ENCODE measurements at regions not wholly inside any gene's neighbourhood (a gene's known extent, or its start where the extent isn't known, plus 50 kb on each side); places are given as distances from the start of the nearest gene placed in this dataset.
A peak's percentile ranks its signal among the peaks of the same experiment; 100 is the strongest.

- no peaks in the 10 kb centered on the region for H3K36me3 Mint-ChIP-seq
- no peaks in the 10 kb centered on the region for H3K4me1 ChIP-seq (ENCODE audit: control insufficient read depth in 2 of 2, insufficient read depth in 2 of 2, low read length in 2 of 2)
- no peaks in the 10 kb centered on the region for H3K9me3 ChIP-seq (ENCODE audit: control insufficient read depth in 2 of 3, low read length in 3 of 3)
- DNase-seq (no peak), ATAC-seq (peak; percentile 40)
- no peak overlapping the region for H3K27ac ChIP-seq (ENCODE audit: low read depth, low read length)
- peaks cover 9 to 18% (median 16%) of the 10 kb centered on the region in 5 donors for H3K27me3 Mint-ChIP-seq
- H3K4me3 Mint-ChIP-seq: no peak overlapping the region
- ChIA-PET CTCF (no interaction called here), POLR2A (no interaction called here)
- H3K9me3 Mint-ChIP-seq: no peaks in the 10 kb centered on the region
- intact Hi-C loops (cut with micrococcal nuclease): no loop called here
- H3K4me3 ChIP-seq (ENCODE audit: low read length): no peak overlapping the region
- peaks cover 0 to 4% (median 0%) of the 10 kb centered on the region in 7 donors for H3K4me1 Mint-ChIP-seq
- H3K36me3 ChIP-seq (ENCODE audit: control insufficient read depth in 2 of 3, insufficient read depth in 3 of 3, low read length in 3 of 3): no peaks in the 10 kb centered on the region
- no peaks in the 10 kb centered on the region for H3K27me3 ChIP-seq (ENCODE audit: control insufficient read depth in 2 of 2, insufficient read depth in 2 of 2, low read length in 2 of 2)
- H3K27ac Mint-ChIP-seq: no peak overlapping the region
Observed at GRCh38 chr3:40718681-40719080, 193.9 kb downstream of the ZNF621 start.

DNA sequence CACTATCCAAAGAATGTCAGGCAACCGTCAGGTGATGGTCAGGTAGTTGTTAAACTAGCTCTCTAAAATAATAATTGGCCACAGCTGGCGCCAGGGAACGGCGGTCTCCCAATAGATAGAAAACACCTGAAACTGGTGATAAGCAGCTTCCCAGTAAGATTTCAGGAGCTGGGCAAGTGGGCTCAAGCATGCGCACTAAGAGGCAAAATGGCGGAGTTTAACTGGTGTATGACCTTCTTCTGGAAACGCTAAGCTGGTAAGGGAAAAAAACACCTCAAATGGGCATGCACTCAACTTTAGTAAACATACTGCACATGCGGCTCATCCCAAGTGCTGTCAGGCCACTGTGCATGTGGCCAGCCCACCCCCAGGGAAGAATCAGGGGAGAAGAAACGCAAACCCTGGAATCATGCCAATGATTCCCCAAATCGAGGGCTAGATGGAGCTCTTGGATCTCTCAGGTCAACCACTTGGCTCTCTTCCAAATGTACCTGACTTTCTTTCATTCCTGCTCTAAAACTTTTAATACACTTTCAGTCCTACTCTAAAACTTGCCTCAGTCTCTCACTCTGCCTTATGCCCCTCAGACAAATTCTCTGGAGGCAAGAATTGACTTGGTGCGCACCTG, 195.0 kb downstream of the ZNF621 start:
- ChIA-PET CTCF (no interaction called here), POLR2A (no interaction called here)
- intact Hi-C loops (cut with micrococcal nuclease): no loop called here
- Mint-ChIP-seq H3K36me3 (no peaks in the 10 kb centered on the region), H3K9me3 (no peaks in the 10 kb centered on the region), H3K4me1 (peaks cover 0 to 3% (median 0%) of the 10 kb centered on the region in 7 donors), H3K27ac (no peak overlapping the region), H3K4me3 (no peak overlapping the region), H3K27me3 (peaks cover 6 to 17% (median 14%) of the 10 kb centered on the region in 5 donors)
- DNase-seq (no peak), ATAC-seq (no peak)
- no peak overlapping the region for H3K4me3 ChIP-seq (ENCODE audit: low read length)
- H3K36me3 ChIP-seq (ENCODE audit: control insufficient read depth in 2 of 3, insufficient read depth in 3 of 3, low read length in 3 of 3): no peaks in the 10 kb centered on the region
- no peak overlapping the region for H3K27ac ChIP-seq (ENCODE audit: low read depth, low read length)
- H3K9me3 ChIP-seq (ENCODE audit: control insufficient read depth in 2 of 3, low read length in 3 of 3): no peaks in the 10 kb centered on the region
- H3K4me1 ChIP-seq (ENCODE audit: control insufficient read depth in 2 of 2, insufficient read depth in 2 of 2, low read length in 2 of 2): no peaks in the 10 kb centered on the region
- H3K27me3 ChIP-seq (ENCODE audit: control insufficient read depth in 2 of 2, insufficient read depth in 2 of 2, low read length in 2 of 2): no peaks in the 10 kb centered on the region

DNA sequence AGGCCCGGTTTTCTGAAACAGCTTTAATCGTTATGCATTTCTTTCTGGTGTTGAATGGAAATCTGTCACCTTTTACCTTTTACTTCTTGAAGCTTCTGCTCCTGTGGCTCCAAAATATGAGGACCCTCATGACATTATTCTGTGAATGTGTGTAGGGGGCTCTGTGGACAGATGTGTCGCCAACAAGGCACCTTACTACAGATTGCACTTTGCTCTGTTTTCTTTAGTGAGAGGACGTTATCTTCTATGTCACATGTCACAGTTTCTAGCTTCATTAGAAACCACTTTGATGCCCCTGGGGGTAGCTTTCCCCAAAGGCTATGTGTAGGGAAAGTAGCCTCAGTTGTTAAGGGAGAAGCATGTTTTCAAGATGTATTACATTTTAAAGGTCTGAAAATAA, 195.6 kb downstream of the ZNF621 start:
- no peaks in the 10 kb centered on the region for H3K9me3 ChIP-seq (ENCODE audit: control insufficient read depth in 2 of 3, low read length in 3 of 3)
- intact Hi-C loops (cut with micrococcal nuclease): no loop called here
- POLR2A ChIA-PET: no interaction called here
- Mint-ChIP-seq H3K4me3 (no peak overlapping the region), H3K4me1 (no peaks in the 10 kb centered on the region), H3K9me3 (no peaks in the 10 kb centered on the region), H3K36me3 (no peaks in the 10 kb centered on the region), H3K27ac (no peak overlapping the region), H3K27me3 (peaks cover 1 to 12% (median 9%) of the 10 kb centered on the region in 5 donors)
- no peak overlapping the region for H3K4me3 ChIP-seq (ENCODE audit: low read length)
- no peak overlapping the region for H3K27ac ChIP-seq (ENCODE audit: low read depth, low read length)
- no peaks in the 10 kb centered on the region for H3K4me1 ChIP-seq (ENCODE audit: control insufficient read depth in 2 of 2, insufficient read depth in 2 of 2, low read length in 2 of 2)
- ATAC-seq: no peak
- CTCF ChIA-PET: no interaction called here
- no peak for DNase-seq
- no peaks in the 10 kb centered on the region for H3K27me3 ChIP-seq (ENCODE audit: control insufficient read depth in 2 of 2, insufficient read depth in 2 of 2, low read length in 2 of 2)
- H3K36me3 ChIP-seq (ENCODE audit: control insufficient read depth in 2 of 3, insufficient read depth in 3 of 3, low read length in 3 of 3): no peaks in the 10 kb centered on the region

- Histone ChIP-seq H3K27ac (ENCODE audit: low read depth, low read length) (no peak overlapping the region), H3K4me1 (ENCODE audit: control insufficient read depth in 2 of 2, insufficient read depth in 2 of 2, low read length in 2 of 2) (no peaks in the 10 kb centered on the region), H3K9me3 (ENCODE audit: control insufficient read depth in 2 of 3, low read length in 3 of 3) (no peaks in the 10 kb centered on the region), H3K4me3 (ENCODE audit: low read length) (no peak overlapping the region), H3K27me3 (ENCODE audit: control insufficient read depth in 2 of 2, insufficient read depth in 2 of 2, low read length in 2 of 2) (no peaks in the 10 kb centered on the region), H3K36me3 (ENCODE audit: control insufficient read depth in 2 of 3, insufficient read depth in 3 of 3, low read length in 3 of 3) (no peaks in the 10 kb centered on the region)
- no peaks in the 10 kb centered on the region for H3K9me3 Mint-ChIP-seq
- ChIA-PET POLR2A (no interaction called here), CTCF (no interaction called here)
- intact Hi-C loops (cut with micrococcal nuclease): no loop called here
- H3K4me1 Mint-ChIP-seq: no peaks in the 10 kb centered on the region
- peaks cover 0 to 11% (median 6%) of the 10 kb centered on the region in 5 donors for H3K27me3 Mint-ChIP-seq
- ATAC-seq: no peak
- H3K4me3 Mint-ChIP-seq: no peak overlapping the region
- H3K36me3 Mint-ChIP-seq: no peaks in the 10 kb centered on the region
- DNase-seq: no peak
- no peak overlapping the region for H3K27ac Mint-ChIP-seq
Observed at GRCh38 chr3:40720863-40721262, 196.1 kb downstream of the ZNF621 start.

GRCh38 chr3:40723083-40723660, 198.4 kb downstream of the ZNF621 start:
- ATAC-seq: no peak

GRCh38 chr3:40725031-40725430, 200.3 kb downstream of the ZNF621 start:
- Histone ChIP-seq H3K36me3 (ENCODE audit: control insufficient read depth in 2 of 3, insufficient read depth in 3 of 3, low read length in 3 of 3) (no peaks in the 10 kb centered on the region), H3K27me3 (ENCODE audit: control insufficient read depth in 2 of 2, insufficient read depth in 2 of 2, low read length in 2 of 2) (no peaks in the 10 kb centered on the region), H3K27ac (ENCODE audit: low read depth, low read length) (no peak overlapping the region), H3K4me1 (ENCODE audit: control insufficient read depth in 2 of 2, insufficient read depth in 2 of 2, low read length in 2 of 2) (no peaks in the 10 kb centered on the region), H3K9me3 (ENCODE audit: control insufficient read depth in 2 of 3, low read length in 3 of 3) (peaks cover 0 to 4% (median 0%) of the 10 kb centered on the region in 3 experiments), H3K4me3 (ENCODE audit: low read length) (no peak overlapping the region)
- intact Hi-C loops (cut with micrococcal nuclease): no loop called here
- CTCF ChIA-PET: no interaction called here
- POLR2A ChIA-PET: no interaction called here
- Mint-ChIP-seq H3K4me1 (no peaks in the 10 kb centered on the region), H3K27ac (no peak overlapping the region), H3K9me3 (peaks cover 0 to 16% (median 10%) of the 10 kb centered on the region in 11 donors), H3K27me3 (peaks cover 4 to 19% (median 12%) of the 10 kb centered on the region in 5 donors), H3K4me3 (no peak overlapping the region), H3K36me3 (peaks cover 0 to 5% (median under 1%) of the 10 kb centered on the region in 5 donors)
- ATAC-seq (no peak), DNase-seq (no peak)

More at GRCh38 chr3:40723083-40723660, 198.4 kb downstream of the ZNF621 start:
- H3K4me1 ChIP-seq (ENCODE audit: control insufficient read depth in 2 of 2, insufficient read depth in 2 of 2, low read length in 2 of 2): no peaks in the 10 kb centered on the region
- H3K27ac ChIP-seq (ENCODE audit: low read depth, low read length): no peak overlapping the region
- Mint-ChIP-seq H3K4me1 (no peaks in the 10 kb centered on the region), H3K4me3 (no peak overlapping the region), H3K9me3 (no peaks in the 10 kb centered on the region), H3K36me3 (no peaks in the 10 kb centered on the region), H3K27ac (no peak overlapping the region), H3K27me3 (peaks cover 0 to 15% (median 6%) of the 10 kb centered on the region in 5 donors)
- intact Hi-C loops (cut with micrococcal nuclease): no loop called here
- H3K36me3 ChIP-seq (ENCODE audit: control insufficient read depth in 2 of 3, insufficient read depth in 3 of 3, low read length in 3 of 3): no peaks in the 10 kb centered on the region
- ChIA-PET POLR2A (no interaction called here), CTCF (no interaction called here)
- no peaks in the 10 kb centered on the region for H3K9me3 ChIP-seq (ENCODE audit: control insufficient read depth in 2 of 3, low read length in 3 of 3)
- H3K4me3 ChIP-seq (ENCODE audit: low read length): no peak overlapping the region
- no peak for DNase-seq
- no peaks in the 10 kb centered on the region for H3K27me3 ChIP-seq (ENCODE audit: control insufficient read depth in 2 of 2, insufficient read depth in 2 of 2, low read length in 2 of 2)

DNA sequence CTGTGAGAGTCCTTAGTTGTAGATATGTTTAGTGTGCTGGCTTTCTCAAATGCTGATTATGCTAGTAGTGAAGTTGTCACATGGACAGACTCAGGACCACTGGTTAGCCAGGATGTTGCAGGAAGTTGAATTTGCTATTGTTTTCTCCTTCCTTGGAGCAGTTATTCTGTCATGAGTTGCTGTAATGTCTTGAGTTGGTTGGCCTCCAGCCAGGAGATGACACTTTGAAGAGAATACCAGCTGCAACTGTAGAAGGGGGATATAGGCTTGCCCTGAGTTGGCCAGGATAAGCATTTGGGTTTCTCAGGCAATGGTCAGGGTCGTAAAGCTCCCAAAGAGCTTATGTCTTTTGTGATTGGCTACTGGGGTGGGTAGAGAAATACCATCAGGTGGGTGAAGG, 206.7 kb downstream of the ZNF621 start:
- Mint-ChIP-seq H3K9me3 (peaks cover 7 to 41% (median 28%) of the 10 kb centered on the region in 11 donors), H3K4me1 (no peaks in the 10 kb centered on the region), H3K27ac (no peak overlapping the region), H3K4me3 (no peak overlapping the region), H3K27me3 (peaks cover 4 to 25% (median 18%) of the 10 kb centered on the region in 5 donors), H3K36me3 (peaks cover 0 to 11% (median 5%) of the 10 kb centered on the region in 5 donors)
- intact Hi-C loops (cut with micrococcal nuclease): no loop called here
- Histone ChIP-seq H3K4me1 (ENCODE audit: control insufficient read depth in 2 of 2, insufficient read depth in 2 of 2, low read length in 2 of 2) (no peaks in the 10 kb centered on the region), H3K4me3 (ENCODE audit: low read length) (no peak overlapping the region), H3K36me3 (ENCODE audit: control insufficient read depth in 2 of 3, insufficient read depth in 3 of 3, low read length in 3 of 3) (no peaks in the 10 kb centered on the region), H3K9me3 (ENCODE audit: control insufficient read depth in 2 of 3, low read length in 3 of 3) (peaks cover 0 to 4% (median 0%) of the 10 kb centered on the region in 3 experiments), H3K27me3 (ENCODE audit: control insufficient read depth in 2 of 2, insufficient read depth in 2 of 2, low read length in 2 of 2) (no peaks in the 10 kb centered on the region), H3K27ac (ENCODE audit: low read depth, low read length) (no peak overlapping the region)
- no peak for ATAC-seq
- no peak for DNase-seq
- CTCF ChIA-PET: no interaction called here
- POLR2A ChIA-PET: no interaction called here
